Neural progenitor cell (in vitro differentiated cells): ENCODE measurements at regions not wholly inside any gene's neighbourhood (a gene's known extent, or its start where the extent isn't known, plus 50 kb on each side); places are given as distances from the start of the nearest gene placed in this dataset.

Source experiments
- DNase-seq: peaks from one replicate; pipeline ENCODE4 v3.0.0-alpha.2; 2016; ENCODE audit warnings: low spot score
- H2AFZ ChIP-seq: fragments of 200-600 bp; sonication (generic); replicated peaks from 2 replicates; pipeline ENCODE4 v1.6.1; 2016; ENCODE audit warnings: antibody characterized with exemption
- H3F3A ChIP-seq: fragments of 200-600 bp; sonication (generic); 2 replicates; pipeline ENCODE4 v1.6.1; 2016; ENCODE audit warnings: antibody characterized with exemption, low read depth
- H3K27ac ChIP-seq: fragments of 200-600 bp; sonication (generic); 2 replicates; pipeline ENCODE4 v1.5.1; 2016; ENCODE audit warnings: mild to moderate bottlenecking
- H3K27me3 ChIP-seq: fragments of 200-600 bp; sonication (generic); 2 replicates; pipeline ENCODE4 v1.6.1; 2016; ENCODE audit warnings: mild to moderate bottlenecking, moderate library complexity
- H3K36me3 ChIP-seq: fragments of 200-600 bp; sonication (generic); 2 replicates; pipeline ENCODE4 v1.5.1; 2016
- H3K4me1 ChIP-seq: fragments of 200-600 bp; sonication (generic); 2 replicates; pipeline ENCODE4 v1.6.1; 2016; ENCODE audit warnings: mixed run types
- H3K4me2 ChIP-seq: fragments of 200-600 bp; sonication (generic); 2 replicates; pipeline ENCODE4 v1.6.1; 2016
- H3K4me3 ChIP-seq: fragments of 200-600 bp; sonication (generic); 2 replicates; pipeline ENCODE4 v1.5.1; 2016
- H3K79me2 ChIP-seq: fragments of 200-600 bp; sonication (generic); 2 replicates; pipeline ENCODE4 v1.6.1; 2016; ENCODE audit warnings: low read depth
- H3K9ac ChIP-seq: fragments of 200-600 bp; sonication (generic); 2 replicates; pipeline ENCODE4 v1.6.1; 2016
- H3K9me3 ChIP-seq: fragments of 200-600 bp; sonication (generic); 2 replicates; pipeline ENCODE4 v1.5.1; 2016; ENCODE audit warnings: low read depth
- H4K20me1 ChIP-seq: fragments of 200-600 bp; sonication (generic); 2 replicates; pipeline ENCODE4 v1.6.1; 2016; ENCODE audit warnings: low read depth
- H3K27ac Mint-ChIP-seq: 3 replicates; pipeline ENCODE4 v1.8.0; 2021; ENCODE audit warnings: mixed read lengths
- H3K27me3 Mint-ChIP-seq: 2 replicates; pipeline ENCODE4 v1.8.0; 2022; ENCODE audit warnings: low read depth, mild to moderate bottlenecking, inconsistent platforms, moderate library complexity, mixed read lengths; ENCODE audit not compliant: insufficient read depth
- H3K36me3 Mint-ChIP-seq: 3 replicates; pipeline ENCODE4 v1.8.0; 2021; ENCODE audit warnings: mixed read lengths
- H3K4me1 Mint-ChIP-seq: 3 replicates; pipeline ENCODE4 v1.8.0; 2021; ENCODE audit warnings: mixed read lengths
- H3K4me3 Mint-ChIP-seq: 3 replicates; pipeline ENCODE4 v1.8.0; 2021; ENCODE audit warnings: mild to moderate bottlenecking, moderate library complexity, mixed read lengths
- H3K9me3 Mint-ChIP-seq: 3 replicates; pipeline ENCODE4 v1.8.0; 2020; ENCODE audit warnings: mixed read lengths
- EZH2 ChIP-seq: fragments of 200-600 bp; sonication (generic); IDR thresholded peaks from 2 replicates; pipeline ENCODE4 v1.6.1; 2017; ENCODE audit warnings: antibody characterized with exemption, mild to moderate bottlenecking, moderate library complexity
- EZH2phosphoT487 ChIP-seq: fragments of 200-600 bp; sonication (generic); IDR thresholded peaks from 2 replicates; pipeline ENCODE4 v1.6.1; 2017; ENCODE audit warnings: antibody characterized with exemption
- TF ChIP-seq, protein P1 (sequence below): fragments of 200-600 bp; sonication (generic); IDR thresholded peaks from 2 replicates; pipeline ENCODE4 v1.5.1; 2017; ENCODE audit warnings: antibody characterized with exemption, mild to moderate bottlenecking

- H3K9me3 Mint-ChIP-seq = peaks cover 14% of the 10 kb centered on the region
- no peak overlapping the region for H3K4me2 ChIP-seq
Measured at GRCh38 chr19:27742041-27742440, 1470.9 kb downstream of the UQCRFS1 start.

GRCh38 chr19:27741236-27741635, 1471.7 kb downstream of the UQCRFS1 start:
- Mint-ChIP-seq H3K4me3 (no peak overlapping the region), H3K36me3 (peaks cover 19% of the 10 kb centered on the region), H3K27me3 (peaks cover 4% of the 10 kb centered on the region), H3K4me1 (no peaks in the 10 kb centered on the region), H3K9me3 (peaks cover 14% of the 10 kb centered on the region), H3K27ac (no peak overlapping the region)
- Histone ChIP-seq H3K9me3 (no peaks in the 10 kb centered on the region), H3F3A (no peaks in the 10 kb centered on the region), H3K9ac (no peak overlapping the region), H3K79me2 (no peaks in the 10 kb centered on the region), H3K4me2 (no peak overlapping the region), H3K27me3 (no peaks in the 10 kb centered on the region), H2AFZ (no peak overlapping the region), H3K27ac (no peak overlapping the region), H3K4me1 (no peaks in the 10 kb centered on the region), H3K36me3 (no peaks in the 10 kb centered on the region), H4K20me1 (no peaks in the 10 kb centered on the region), H3K4me3 (no peak overlapping the region)
- TF ChIP-seq EZH2phosphoT487 (no peak), EZH2 (no peak)
- TF ChIP-seq, protein P1, sequence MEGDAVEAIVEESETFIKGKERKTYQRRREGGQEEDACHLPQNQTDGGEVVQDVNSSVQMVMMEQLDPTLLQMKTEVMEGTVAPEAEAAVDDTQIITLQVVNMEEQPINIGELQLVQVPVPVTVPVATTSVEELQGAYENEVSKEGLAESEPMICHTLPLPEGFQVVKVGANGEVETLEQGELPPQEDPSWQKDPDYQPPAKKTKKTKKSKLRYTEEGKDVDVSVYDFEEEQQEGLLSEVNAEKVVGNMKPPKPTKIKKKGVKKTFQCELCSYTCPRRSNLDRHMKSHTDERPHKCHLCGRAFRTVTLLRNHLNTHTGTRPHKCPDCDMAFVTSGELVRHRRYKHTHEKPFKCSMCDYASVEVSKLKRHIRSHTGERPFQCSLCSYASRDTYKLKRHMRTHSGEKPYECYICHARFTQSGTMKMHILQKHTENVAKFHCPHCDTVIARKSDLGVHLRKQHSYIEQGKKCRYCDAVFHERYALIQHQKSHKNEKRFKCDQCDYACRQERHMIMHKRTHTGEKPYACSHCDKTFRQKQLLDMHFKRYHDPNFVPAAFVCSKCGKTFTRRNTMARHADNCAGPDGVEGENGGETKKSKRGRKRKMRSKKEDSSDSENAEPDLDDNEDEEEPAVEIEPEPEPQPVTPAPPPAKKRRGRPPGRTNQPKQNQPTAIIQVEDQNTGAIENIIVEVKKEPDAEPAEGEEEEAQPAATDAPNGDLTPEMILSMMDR = no peak
- no peak for DNase-seq

More at GRCh38 chr19:27742041-27742440, 1470.9 kb downstream of the UQCRFS1 start:
- H3K4me1 ChIP-seq = no peaks in the 10 kb centered on the region
- H4K20me1 ChIP-seq = no peaks in the 10 kb centered on the region
- H3K36me3 ChIP-seq = no peaks in the 10 kb centered on the region
- Mint-ChIP-seq H3K4me3 (no peak overlapping the region), H3K36me3 (peaks cover 18% of the 10 kb centered on the region), H3K27me3 (peaks cover 4% of the 10 kb centered on the region), H3K27ac (no peak overlapping the region), H3K4me1 (no peaks in the 10 kb centered on the region)
- H3K27ac ChIP-seq = no peak overlapping the region
- no peaks in the 10 kb centered on the region for H3K9me3 ChIP-seq
- H3K27me3 ChIP-seq = peaks cover under 1% of the 10 kb centered on the region
- TF ChIP-seq EZH2 (no peak), EZH2phosphoT487 (no peak)
- no peak overlapping the region for H2AFZ ChIP-seq
- DNase-seq = no peak
- no peak overlapping the region for H3K9ac ChIP-seq
- no peaks in the 10 kb centered on the region for H3F3A ChIP-seq
- no peaks in the 10 kb centered on the region for H3K79me2 ChIP-seq
- no peak overlapping the region for H3K4me3 ChIP-seq

DNA sequence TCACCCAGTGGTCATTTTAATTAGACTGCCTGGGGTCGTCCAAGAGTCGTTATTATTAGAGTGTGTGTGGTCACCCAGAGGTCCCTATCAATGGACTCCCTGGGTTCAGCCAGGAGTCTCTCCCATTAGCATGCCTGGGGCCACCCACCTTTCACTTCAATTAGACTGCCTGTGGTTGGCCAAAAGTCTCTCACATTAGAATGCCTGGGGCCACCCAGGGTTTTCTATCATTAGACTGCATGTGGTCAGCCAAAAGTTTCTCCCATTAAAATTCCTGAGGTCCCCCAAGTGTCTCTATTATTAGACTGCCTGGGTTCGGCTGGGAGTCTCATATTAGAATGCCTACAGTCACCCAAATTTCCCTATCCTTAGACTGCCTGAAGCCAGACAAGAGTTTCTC, 1472.6 kb downstream of the UQCRFS1 start:
- Mint-ChIP-seq H3K27ac (no peak overlapping the region), H3K4me3 (no peak overlapping the region), H3K9me3 (peaks cover 15% of the 10 kb centered on the region), H3K27me3 (peaks cover 4% of the 10 kb centered on the region), H3K36me3 (peaks cover 15% of the 10 kb centered on the region), H3K4me1 (no peaks in the 10 kb centered on the region)
- no peaks in the 10 kb centered on the region for H3K79me2 ChIP-seq
- H4K20me1 ChIP-seq = no peaks in the 10 kb centered on the region
- H3K9ac ChIP-seq = no peak overlapping the region
- H2AFZ ChIP-seq = no peak overlapping the region
- no peak overlapping the region for H3K4me3 ChIP-seq
- no peaks in the 10 kb centered on the region for H3K36me3 ChIP-seq
- H3K4me1 ChIP-seq = no peaks in the 10 kb centered on the region
- no peak overlapping the region for H3K4me2 ChIP-seq
- no peaks in the 10 kb centered on the region for H3K27me3 ChIP-seq
- TF ChIP-seq, protein P1 = no peak
- TF ChIP-seq EZH2 (no peak), EZH2phosphoT487 (no peak)
- no peak overlapping the region for H3K27ac ChIP-seq
- no peak for DNase-seq
- H3K9me3 ChIP-seq = no peaks in the 10 kb centered on the region
- H3F3A ChIP-seq = no peaks in the 10 kb centered on the region

DNA sequence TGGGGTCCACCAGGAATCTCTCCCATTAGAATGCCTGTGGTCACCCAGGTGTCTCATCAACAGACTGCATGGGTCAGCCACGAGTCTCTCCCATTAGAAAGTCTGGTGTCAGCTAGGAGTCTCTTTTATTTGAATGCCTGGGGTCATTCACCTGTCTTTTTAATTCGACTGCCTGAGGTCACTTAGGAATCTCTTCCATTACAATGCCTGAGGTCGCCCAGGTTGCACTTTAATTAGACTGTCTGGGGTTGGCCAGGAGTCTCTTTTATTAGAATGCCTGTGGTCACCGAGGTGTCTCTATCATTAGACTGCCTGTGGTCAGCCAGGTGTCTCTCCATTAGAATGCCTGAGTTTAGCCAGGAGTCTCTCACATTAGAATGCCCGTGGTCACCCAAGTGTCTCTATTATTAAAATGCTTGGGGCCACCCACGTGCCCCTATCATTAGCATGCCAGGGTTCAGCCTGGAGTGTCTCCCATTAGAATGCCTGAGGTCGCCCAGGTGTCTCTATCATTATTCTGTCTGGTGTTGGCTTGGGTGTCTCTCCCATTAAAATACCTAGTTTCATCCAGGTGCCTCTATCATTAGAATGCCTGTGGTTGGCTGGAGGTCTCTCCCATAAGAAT, 1474.3 kb downstream of the UQCRFS1 start:
- Histone ChIP-seq H3K27me3 (no peaks in the 10 kb centered on the region), H3K36me3 (no peaks in the 10 kb centered on the region), H3K9me3 (peaks cover 10% of the 10 kb centered on the region), H3K79me2 (no peaks in the 10 kb centered on the region), H3K4me3 (no peak overlapping the region), H2AFZ (no peak overlapping the region), H3K9ac (no peak overlapping the region), H3K4me1 (no peaks in the 10 kb centered on the region), H3F3A (no peaks in the 10 kb centered on the region), H3K27ac (no peak overlapping the region), H4K20me1 (no peaks in the 10 kb centered on the region), H3K4me2 (no peak overlapping the region)
- Mint-ChIP-seq H3K36me3 (peaks cover 15% of the 10 kb centered on the region), H3K27me3 (peaks cover 5% of the 10 kb centered on the region), H3K4me3 (no peak overlapping the region), H3K4me1 (no peaks in the 10 kb centered on the region), H3K9me3 (peaks cover 25% of the 10 kb centered on the region), H3K27ac (no peak overlapping the region)
- TF ChIP-seq EZH2phosphoT487 = no peak
- no peak for DNase-seq
